GM12891 (cell line): ENCODE measurements at regions not wholly inside any gene's neighbourhood (a gene's known extent, or its start where the extent isn't known, plus 50 kb on each side); places are given as distances from the start of the nearest gene placed in this dataset.

Experiments
- DNase-seq: peaks from one replicate; pipeline ENCODE4 v3.0.0; 2011; ENCODE audit warnings: low spot score; ENCODE audit not compliant: insufficient read length
- FAIRE-seq: peaks from 2 replicates; lab custom pipeline; 2011; peaks lifted over from hg19 to GRCh38; lab: Jason Lieb, UNC
- PAX5 ChIP-seq: IDR thresholded peaks from 2 replicates; pipeline ENCODE4 v1.6.1; 2011; ENCODE audit warnings: low read length, moderate library complexity, mild to moderate bottlenecking; ENCODE audit not compliant: insufficient read depth, severe bottlenecking
- POLR2A ChIP-seq: IDR thresholded peaks from 2 replicates; pipeline ENCODE4 v1.6.1; 2011; ENCODE audit warnings: low read depth, low read length, control low read depth
- POLR2AphosphoS5 ChIP-seq: IDR thresholded peaks from 2 replicates; pipeline ENCODE4 v1.6.1; 2011; ENCODE audit warnings: low read depth, low read length, control low read depth
- POU2F2 ChIP-seq: IDR thresholded peaks from 2 replicates; pipeline ENCODE4 v1.6.1; 2011; ENCODE audit warnings: low read depth, mild to moderate bottlenecking, control low read depth, low read length, moderate library complexity
- SPI1 ChIP-seq: IDR thresholded peaks from 2 replicates; pipeline ENCODE4 v1.6.1; 2011; ENCODE audit warnings: low read depth, low read length, control low read depth
- TAF1 ChIP-seq: IDR thresholded peaks from 2 replicates; pipeline ENCODE4 v1.6.1; 2011; ENCODE audit warnings: low read depth, low read length, control low read depth

- FAIRE-seq (no peak), DNase-seq (no peak)
- no peak for TF ChIP-seq POLR2A
- TF ChIP-seq PAX5, result no peak
- no peak for TF ChIP-seq TAF1
- TF ChIP-seq POLR2AphosphoS5, result no peak
- TF ChIP-seq POU2F2, result no peak
- TF ChIP-seq SPI1, result no peak
Measured at GRCh38 chr1:95408507-95409136, 174.6 kb downstream of the RWDD3 start.

- DNase-seq (no peak), FAIRE-seq (no peak)
- TF ChIP-seq POLR2AphosphoS5 (no peak), SPI1 (no peak), POLR2A (no peak), POU2F2 (no peak), TAF1 (no peak), PAX5 (no peak)
Measured at GRCh38 chr1:95409276-95409675, 175.3 kb downstream of the RWDD3 start.

- TF ChIP-seq SPI1, result no peak
- no peak for TF ChIP-seq POLR2A
- TF ChIP-seq POLR2AphosphoS5, result no peak
- no peak for TF ChIP-seq TAF1
- no peak for TF ChIP-seq PAX5
- TF ChIP-seq POU2F2, result no peak
- FAIRE-seq, result no peak
Measured at GRCh38 chr1:95409901-95410300, 175.9 kb downstream of the RWDD3 start.

GRCh38 chr1:95415146-95415545 is 181.1 kb downstream of the RWDD3 start:
- DNase-seq (no peak), FAIRE-seq (no peak)
- TF ChIP-seq PAX5 (no peak), SPI1 (no peak), POLR2A (no peak), POLR2AphosphoS5 (no peak), TAF1 (no peak), POU2F2 (no peak)

More at GRCh38 chr1:95409901-95410300, 175.9 kb downstream of the RWDD3 start:
- no peak for DNase-seq

GRCh38 chr1:95426772-95427171 is 192.8 kb downstream of the RWDD3 start:
- DNase-seq (no peak), FAIRE-seq (no peak)
- TF ChIP-seq POLR2AphosphoS5 (no peak), TAF1 (no peak), PAX5 (no peak), POLR2A (no peak), POU2F2 (no peak)

- FAIRE-seq, result no peak
- no peak for DNase-seq
- TF ChIP-seq POLR2AphosphoS5, result no peak
- no peak for TF ChIP-seq POU2F2
- TF ChIP-seq POLR2A, result no peak
- no peak for TF ChIP-seq TAF1
- TF ChIP-seq PAX5, result no peak
- no peak for TF ChIP-seq SPI1
Measured at GRCh38 chr1:95427525-95427924, 193.5 kb downstream of the RWDD3 start.

- DNase-seq, result no peak
- FAIRE-seq, result no peak
- TF ChIP-seq PAX5 (no peak), TAF1 (no peak), SPI1 (no peak), POU2F2 (no peak), POLR2A (no peak), POLR2AphosphoS5 (no peak)
Measured at GRCh38 chr1:95431235-95431634, 197.2 kb downstream of the RWDD3 start.

- FAIRE-seq (no peak), DNase-seq (no peak)
- TF ChIP-seq SPI1, result no peak
- no peak for TF ChIP-seq POLR2A
- TF ChIP-seq POLR2AphosphoS5, result no peak
- TF ChIP-seq POU2F2, result no peak
Measured at GRCh38 chr1:95435611-95436010, 201.6 kb downstream of the RWDD3 start.

- DNase-seq, result no peak
- TF ChIP-seq TAF1 (no peak), POLR2A (no peak), SPI1 (no peak), POLR2AphosphoS5 (no peak), PAX5 (no peak), POU2F2 (no peak)
- FAIRE-seq, result no peak
Measured at GRCh38 chr1:95437011-95437410, 203.0 kb downstream of the RWDD3 start.

- FAIRE-seq (no peak), DNase-seq (no peak)
- TF ChIP-seq POLR2AphosphoS5 (no peak), TAF1 (no peak), SPI1 (no peak), PAX5 (no peak), POLR2A (no peak), POU2F2 (no peak)
Measured at GRCh38 chr1:95437781-95438180, 203.8 kb downstream of the RWDD3 start.

- TF ChIP-seq PAX5, result no peak
- TF ChIP-seq POLR2A, result no peak
- no peak for TF ChIP-seq POU2F2
- TF ChIP-seq TAF1, result no peak
- no peak for TF ChIP-seq SPI1
- no peak for TF ChIP-seq POLR2AphosphoS5
- no peak for DNase-seq
- no peak for FAIRE-seq
Measured at GRCh38 chr1:95438218-95438948, 204.4 kb downstream of the RWDD3 start.
